M059J (cell line): ENCODE measurements at regions not wholly inside any gene's neighbourhood (a gene's known extent, or its start where the extent isn't known, plus 50 kb on each side); places are given as distances from the start of the nearest gene placed in this dataset.
"Not testable (repeated sequence)": the region's sequence is repeated elsewhere in the genome, so short reads cannot be mapped to it uniquely, and the experiment has no call there.

Experiments
- DNase-seq: peaks from one replicate; pipeline ENCODE4 v3.0.0-alpha.2; 2012; ENCODE audit warnings: low read depth

- no peak for DNase-seq
Observed at GRCh38 chr1:197850918-197851317, 51.5 kb upstream of the C1orf53 start.

GRCh38 chr1:197850042-197850441 is 52.4 kb upstream of the C1orf53 start:
- no peak for DNase-seq

DNA sequence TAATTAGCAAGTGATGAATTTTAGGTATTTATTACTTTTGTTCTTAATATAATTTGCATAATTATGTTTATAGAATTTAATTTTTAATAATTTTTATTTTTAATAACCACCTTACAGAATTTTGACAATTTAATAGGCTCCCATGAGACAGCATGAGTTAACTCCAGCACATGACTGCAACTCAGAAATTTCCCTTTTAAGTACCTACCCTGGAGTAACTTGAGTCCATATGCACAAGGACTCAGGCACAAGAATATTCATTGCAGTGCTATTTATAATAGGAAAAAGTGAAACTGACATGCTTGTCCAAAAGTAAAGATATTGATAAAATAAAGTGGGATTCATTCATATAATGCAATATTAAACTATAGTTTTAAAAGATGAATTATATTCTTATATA is 54.1 kb upstream of the C1orf53 start:
- DNase-seq = no peak

DNA sequence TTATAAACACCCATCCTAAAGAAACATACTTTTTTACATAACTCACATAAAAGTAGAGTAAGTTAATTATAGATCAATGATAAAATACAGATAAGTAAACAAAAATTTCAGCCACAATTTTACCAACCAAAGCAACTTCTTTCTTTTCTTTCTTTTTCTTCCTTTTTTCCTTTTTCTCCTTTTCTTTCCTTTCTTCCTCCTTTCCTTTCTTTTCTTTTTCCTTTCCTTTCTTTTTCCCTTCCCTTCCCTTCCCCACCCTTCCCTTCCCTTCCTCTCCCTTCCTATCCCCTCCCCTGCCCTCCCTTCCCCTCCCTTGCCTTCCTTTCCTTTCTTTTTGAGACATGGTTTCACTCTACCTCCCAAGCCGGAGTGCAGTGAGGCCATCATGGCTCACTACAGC is 56.5 kb upstream of the C1orf53 start:
- DNase-seq = no peak

DNA sequence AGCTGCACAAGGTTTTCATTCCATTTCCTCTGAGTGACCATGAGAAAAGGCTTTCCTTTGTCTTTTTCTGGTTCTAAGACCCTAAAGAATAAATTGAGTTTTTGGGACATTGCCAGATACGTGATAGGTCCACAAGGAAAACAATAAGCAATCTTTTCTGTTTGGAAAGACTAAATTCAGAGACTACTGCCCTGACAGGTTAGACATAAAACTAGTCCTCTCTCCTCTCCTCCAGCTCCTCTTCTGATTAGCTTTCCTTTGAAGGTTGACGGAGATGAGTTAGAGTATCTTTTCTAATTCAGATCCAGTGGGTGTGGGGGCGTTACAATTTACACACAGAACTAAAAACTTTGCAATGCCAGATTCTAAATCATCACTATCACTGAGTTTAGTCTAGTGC is 57.8 kb upstream of the C1orf53 start:
- no peak for DNase-seq

DNA sequence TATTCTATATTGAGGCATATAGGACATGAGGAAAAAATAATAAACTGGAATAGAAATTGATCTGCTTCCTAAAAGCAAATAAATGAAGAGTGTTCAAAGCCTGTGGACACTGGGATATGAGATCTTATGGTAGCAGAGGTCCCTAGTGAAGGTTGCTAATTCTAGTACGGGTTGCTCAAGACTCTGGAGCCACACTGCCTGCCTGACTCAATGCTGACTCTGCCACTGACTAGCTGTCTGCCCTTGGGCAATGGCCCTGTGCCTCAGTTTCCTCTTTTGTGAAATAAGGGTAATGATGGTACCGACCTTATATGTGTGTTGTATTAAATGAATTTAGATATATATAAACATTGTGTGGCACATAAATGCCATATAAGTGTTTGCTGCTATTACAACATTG is 59.0 kb upstream of the C1orf53 start:
- no peak for DNase-seq

GRCh38 chr1:197842646-197843045 is 59.8 kb upstream of the C1orf53 start:
- no peak for DNase-seq

GRCh38 chr1:197841883-197842553 is 60.4 kb upstream of the C1orf53 start:
- no peak for DNase-seq

DNA sequence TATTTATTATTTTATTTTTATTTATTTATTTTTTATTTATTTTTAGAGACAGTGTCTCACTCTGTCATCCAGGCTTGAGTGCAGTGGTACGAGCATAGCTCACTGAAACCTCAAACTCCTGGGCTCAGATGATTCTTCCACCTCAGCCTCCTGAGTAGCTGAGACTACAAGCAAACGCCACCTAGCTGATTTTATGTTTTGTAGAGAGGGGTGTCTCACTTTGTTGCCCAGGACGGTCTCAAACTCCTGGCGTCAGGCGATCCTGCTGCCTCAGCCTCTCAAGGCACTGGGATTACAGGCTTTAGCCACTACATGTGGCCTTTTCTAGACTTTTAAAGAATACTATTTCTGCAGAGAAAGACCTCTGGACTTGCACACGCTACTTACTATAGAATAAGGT is 61.3 kb upstream of the C1orf53 start:
- DNase-seq = no peak

GRCh38 chr1:197839786-197840185 is 62.6 kb upstream of the C1orf53 start:
- not testable (repeated sequence) for DNase-seq

DNA sequence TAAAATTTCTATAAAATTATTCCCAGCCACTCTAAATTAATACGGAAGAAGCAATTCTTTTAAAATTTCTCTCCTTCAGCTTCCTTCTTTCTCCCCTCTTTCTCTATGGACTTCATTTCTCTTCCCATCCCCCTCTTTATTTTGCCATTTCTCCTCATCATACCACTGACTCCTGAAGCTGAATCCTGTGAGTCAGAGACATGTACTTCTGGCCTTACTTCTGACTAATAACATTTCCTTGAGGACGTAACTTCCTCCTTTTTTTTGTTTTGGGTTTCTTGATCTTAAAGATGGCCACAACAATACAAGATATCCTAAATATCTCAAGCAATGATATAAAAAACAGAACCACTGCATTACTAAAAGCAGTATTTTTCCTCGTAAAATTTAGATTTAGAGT is 63.6 kb upstream of the DENND1B start:
- peak; percentile 90 for DNase-seq

- DNase-seq = peak; percentile 18
Observed at GRCh38 chr1:197837911-197838310, 62.6 kb upstream of the DENND1B start.

GRCh38 chr1:197836356-197836755 is 61.1 kb upstream of the DENND1B start:
- DNase-seq = not testable (repeated sequence)

DNA sequence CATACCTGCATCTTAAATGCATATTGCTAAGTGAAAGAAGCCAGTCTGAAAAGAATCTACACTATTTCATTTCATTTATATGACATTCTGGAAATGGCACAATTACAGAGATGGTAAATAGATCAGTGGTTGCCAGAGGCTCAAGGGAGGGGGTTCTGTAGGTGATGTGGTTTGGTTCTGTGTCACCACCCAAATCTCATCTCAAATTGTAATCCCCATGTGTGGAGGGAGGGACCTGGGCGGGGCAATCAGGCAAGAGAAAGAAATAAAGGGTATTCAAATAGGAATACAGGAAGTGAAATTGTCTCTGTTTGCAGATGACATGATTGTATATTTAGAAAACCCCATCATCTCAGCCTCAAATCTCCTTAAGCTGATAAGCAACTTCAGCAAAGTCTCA is 53.7 kb upstream of the DENND1B start:
- DNase-seq = not testable (repeated sequence)

- DNase-seq = no peak
Observed at GRCh38 chr1:197825541-197825940, 50.3 kb upstream of the DENND1B start.
